ENCODE measurements at regions not wholly inside any gene's neighbourhood (a gene's known extent, or its start where the extent isn't known, plus 50 kb on each side); places are given as distances from the start of the nearest gene placed in this dataset.

DNA sequence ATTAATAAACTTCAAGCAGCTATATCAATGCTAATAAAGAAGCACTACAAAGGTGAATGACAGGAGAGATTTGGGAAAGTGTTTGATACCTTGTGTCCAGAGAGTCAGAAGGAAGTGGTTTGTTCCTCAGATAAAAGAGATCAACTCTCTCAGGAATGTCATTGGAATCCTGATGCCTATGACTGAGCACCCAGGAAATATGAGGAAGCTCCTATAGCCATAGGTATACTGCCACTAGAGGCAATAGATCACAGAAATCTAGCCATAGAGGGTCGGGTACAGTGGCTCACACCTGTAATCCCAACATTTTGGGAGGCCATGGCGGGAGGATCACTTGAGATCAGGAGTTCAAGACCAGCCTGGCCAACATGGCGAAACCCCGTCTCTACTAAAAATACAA, 612.6 kb downstream of the DACH1 start:
- DNase-seq = peak; percentile 36
- Mint-ChIP-seq H3K27me3 (ENCODE audit: insufficient read depth) (no peaks in the 10 kb centered on the region), H3K27ac (no peak overlapping the region), H3K9me3 (no peaks in the 10 kb centered on the region), H3K4me3 (no peak overlapping the region), H3K4me1 (no peaks in the 10 kb centered on the region), H3K36me3 (ENCODE audit: low read depth) (no peaks in the 10 kb centered on the region)
- no peaks in the 10 kb centered on the region for H3K9me3 ChIP-seq (ENCODE audit: control insufficient read depth, low read length)
- no peaks in the 10 kb centered on the region for H3K4me1 ChIP-seq (ENCODE audit: control insufficient read depth, insufficient read depth, low read length)
- H3K27ac ChIP-seq (ENCODE audit: low read depth, low read length) = no peak overlapping the region
- H3K9ac ChIP-seq (ENCODE audit: extremely low read depth, low read length, poor library complexity, severe bottlenecking) = no peak overlapping the region
- TF ChIP-seq, protein P1, sequence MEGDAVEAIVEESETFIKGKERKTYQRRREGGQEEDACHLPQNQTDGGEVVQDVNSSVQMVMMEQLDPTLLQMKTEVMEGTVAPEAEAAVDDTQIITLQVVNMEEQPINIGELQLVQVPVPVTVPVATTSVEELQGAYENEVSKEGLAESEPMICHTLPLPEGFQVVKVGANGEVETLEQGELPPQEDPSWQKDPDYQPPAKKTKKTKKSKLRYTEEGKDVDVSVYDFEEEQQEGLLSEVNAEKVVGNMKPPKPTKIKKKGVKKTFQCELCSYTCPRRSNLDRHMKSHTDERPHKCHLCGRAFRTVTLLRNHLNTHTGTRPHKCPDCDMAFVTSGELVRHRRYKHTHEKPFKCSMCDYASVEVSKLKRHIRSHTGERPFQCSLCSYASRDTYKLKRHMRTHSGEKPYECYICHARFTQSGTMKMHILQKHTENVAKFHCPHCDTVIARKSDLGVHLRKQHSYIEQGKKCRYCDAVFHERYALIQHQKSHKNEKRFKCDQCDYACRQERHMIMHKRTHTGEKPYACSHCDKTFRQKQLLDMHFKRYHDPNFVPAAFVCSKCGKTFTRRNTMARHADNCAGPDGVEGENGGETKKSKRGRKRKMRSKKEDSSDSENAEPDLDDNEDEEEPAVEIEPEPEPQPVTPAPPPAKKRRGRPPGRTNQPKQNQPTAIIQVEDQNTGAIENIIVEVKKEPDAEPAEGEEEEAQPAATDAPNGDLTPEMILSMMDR (conservative IDR thresholded peaks at IDR 0.05) = peak; percentile 41
- no peaks in the 10 kb centered on the region for H3K36me3 ChIP-seq (ENCODE audit: control insufficient read depth, insufficient read depth, low read length)
- no peak overlapping the region for H3K4me3 ChIP-seq (ENCODE audit: low read length)
- WGBS, 2 experiments (ENCODE audit: insufficient coverage in 1 of 2, insufficient read length in 1 of 2) = 96 to 100% methylated on average over 4 of the region's 4 CpGs
- H3K27me3 ChIP-seq (ENCODE audit: control insufficient read depth, insufficient read depth, low read length, poor library complexity, severe bottlenecking) = no peaks in the 10 kb centered on the region

DNA sequence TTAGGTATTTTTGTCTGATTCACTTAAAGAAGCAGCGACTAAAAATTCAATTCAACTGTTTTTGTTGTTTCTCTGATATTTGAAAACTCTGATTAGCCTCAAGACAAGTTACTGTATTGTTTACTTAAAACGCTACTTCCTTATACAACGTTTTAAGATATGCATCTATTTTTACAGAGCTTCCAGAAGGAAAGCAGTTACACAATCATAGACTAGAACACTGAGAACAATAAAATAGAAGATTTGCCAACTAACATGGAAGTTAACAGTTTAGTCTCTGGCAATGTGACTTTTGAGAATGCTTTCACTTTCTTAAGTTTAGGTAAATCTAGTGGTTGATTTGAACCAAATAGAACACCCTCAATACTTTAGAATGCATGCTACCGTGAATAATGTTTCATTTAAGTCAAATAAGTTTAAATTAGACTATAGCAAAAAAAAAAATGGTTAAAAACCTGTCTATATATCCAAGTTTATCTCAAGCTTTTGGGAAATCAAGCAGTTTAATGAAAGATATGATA, 614.8 kb downstream of the DACH1 start:
- no peak overlapping the region for H3K27ac Mint-ChIP-seq
- Histone ChIP-seq H3K9ac (ENCODE audit: extremely low read depth, low read length, poor library complexity, severe bottlenecking) (no peak overlapping the region), H3K36me3 (ENCODE audit: control insufficient read depth, insufficient read depth, low read length) (no peaks in the 10 kb centered on the region), H3K27ac (ENCODE audit: low read depth, low read length) (no peak overlapping the region), H3K4me1 (ENCODE audit: control insufficient read depth, insufficient read depth, low read length) (no peaks in the 10 kb centered on the region), H3K9me3 (ENCODE audit: control insufficient read depth, low read length) (no peaks in the 10 kb centered on the region), H3K27me3 (ENCODE audit: control insufficient read depth, insufficient read depth, low read length, poor library complexity, severe bottlenecking) (no peaks in the 10 kb centered on the region), H3K4me3 (ENCODE audit: low read length) (no peak overlapping the region)
- 81% methylated on average over 3 of the region's 4 CpGs; no CpG with 5 or more reads in 1 of the 2 experiments for WGBS, 2 experiments (ENCODE audit: insufficient coverage in 1 of 2, insufficient read length in 1 of 2)
- no peak for DNase-seq
- no peak overlapping the region for H3K4me3 Mint-ChIP-seq
- H3K27me3 Mint-ChIP-seq (ENCODE audit: insufficient read depth) = no peaks in the 10 kb centered on the region
- H3K9me3 Mint-ChIP-seq = no peaks in the 10 kb centered on the region
- TF ChIP-seq, protein P1 (conservative IDR thresholded peaks at IDR 0.05) = no peak
- no peaks in the 10 kb centered on the region for H3K4me1 Mint-ChIP-seq
- H3K36me3 Mint-ChIP-seq (ENCODE audit: low read depth) = no peaks in the 10 kb centered on the region

DNA sequence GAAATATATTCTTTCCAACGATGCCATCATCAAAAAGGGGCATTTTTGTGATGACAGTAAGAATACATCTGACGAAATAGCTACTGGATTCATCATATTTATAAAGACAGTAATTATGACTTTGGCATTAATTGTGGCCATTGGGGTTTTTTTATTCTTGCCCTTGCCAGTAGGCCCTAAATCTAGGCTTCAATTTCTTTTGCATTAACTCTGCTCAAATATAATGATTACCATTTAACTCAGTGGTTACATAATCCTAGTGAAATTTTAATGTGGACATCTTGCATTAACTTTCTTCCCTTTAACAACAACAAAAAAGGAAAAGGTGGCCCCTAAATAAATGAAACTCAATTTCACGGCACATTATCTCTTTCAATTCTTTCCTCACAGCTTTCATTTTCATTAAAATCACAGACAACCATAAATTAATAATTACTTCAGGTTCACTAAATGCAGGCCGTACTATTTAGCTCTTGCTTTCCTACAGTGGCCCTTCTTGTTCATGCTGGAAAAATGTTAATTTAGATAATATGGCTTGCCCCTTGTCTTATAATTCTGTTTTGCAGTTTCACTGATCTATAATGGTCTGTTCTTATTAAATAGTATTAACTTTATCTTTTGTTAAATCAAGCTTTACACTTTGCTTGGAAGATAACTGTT, 615.6 kb downstream of the DACH1 start:
- no peaks in the 10 kb centered on the region for H3K36me3 ChIP-seq (ENCODE audit: control insufficient read depth, insufficient read depth, low read length)
- H3K27ac ChIP-seq (ENCODE audit: low read depth, low read length) = no peak overlapping the region
- TF ChIP-seq, protein P1 (conservative IDR thresholded peaks at IDR 0.05) = no peak
- no peaks in the 10 kb centered on the region for H3K9me3 ChIP-seq (ENCODE audit: control insufficient read depth, low read length)
- WGBS, 2 experiments (ENCODE audit: insufficient coverage in 1 of 2, insufficient read length in 1 of 2) = 89 to 93% methylated on average over 1 to 4 of the region's 4 CpGs
- no peak overlapping the region for H3K9ac ChIP-seq (ENCODE audit: extremely low read depth, low read length, poor library complexity, severe bottlenecking)
- H3K27me3 ChIP-seq (ENCODE audit: control insufficient read depth, insufficient read depth, low read length, poor library complexity, severe bottlenecking) = no peaks in the 10 kb centered on the region
- no peak overlapping the region for H3K27ac Mint-ChIP-seq
- H3K4me3 ChIP-seq (ENCODE audit: low read length) = no peak overlapping the region
- H3K4me1 ChIP-seq (ENCODE audit: control insufficient read depth, insufficient read depth, low read length) = no peaks in the 10 kb centered on the region
- H3K36me3 Mint-ChIP-seq (ENCODE audit: low read depth) = no peaks in the 10 kb centered on the region
- no peak overlapping the region for H3K4me3 Mint-ChIP-seq
- no peaks in the 10 kb centered on the region for H3K9me3 Mint-ChIP-seq
- H3K27me3 Mint-ChIP-seq (ENCODE audit: insufficient read depth) = no peaks in the 10 kb centered on the region
- no peaks in the 10 kb centered on the region for H3K4me1 Mint-ChIP-seq
- no peak for DNase-seq

All from endodermal cell (in vitro differentiated cells).